Activated CD4-positive, alpha-beta T cell treated with anti-CD3 and anti-CD28 coated beads, Interleukin-10, Interleukin-2, amounts not matched to agents 100 ng/mL and 50 ng/mL, durations not matched to agents 16 hours and 8 hours (primary cell): ENCODE measurements at regions not wholly inside any gene's neighbourhood (a gene's known extent, or its start where the extent isn't known, plus 50 kb on each side); places are given as distances from the start of the nearest gene placed in this dataset.

Experiments
- DNase-seq: peaks from one replicate; pipeline ENCODE4 v3.0.0-alpha.2; 2020

- DNase-seq, result no peak
These were observed 226.6 kb downstream of the OSR1 start for GRCh38 chr2:19131871-19132270.

GRCh38 chr2:19128148-19128547 is 230.3 kb downstream of the OSR1 start:
- DNase-seq, result no peak

- no peak for DNase-seq
These were observed 230.8 kb downstream of the OSR1 start for GRCh38 chr2:19127616-19128015.

GRCh38 chr2:19125901-19126680 is 232.3 kb downstream of the OSR1 start:
- DNase-seq, result no peak

GRCh38 chr2:19124135-19124534 is 234.3 kb downstream of the OSR1 start:
- DNase-seq, result no peak

- no peak for DNase-seq
These were observed 234.9 kb downstream of the OSR1 start for GRCh38 chr2:19123556-19123955.

GRCh38 chr2:19122220-19122619 is 236.2 kb downstream of the OSR1 start:
- DNase-seq, result no peak

- DNase-seq, result no peak
These were observed 237.3 kb downstream of the OSR1 start for GRCh38 chr2:19120941-19121750.

- no peak for DNase-seq
These were observed 238.2 kb downstream of the OSR1 start for GRCh38 chr2:19120181-19120580.

GRCh38 chr2:19119326-19120001 is 239.0 kb downstream of the OSR1 start:
- no peak for DNase-seq

- DNase-seq, result no peak
These were observed 241.5 kb downstream of the OSR1 start for GRCh38 chr2:19116918-19117317.

- DNase-seq, result no peak
These were observed 243.6 kb downstream of the OSR1 start for GRCh38 chr2:19114754-19115231.

- DNase-seq, result no peak
These were observed 244.3 kb downstream of the OSR1 start for GRCh38 chr2:19114126-19114525.

GRCh38 chr2:19111354-19111753 is 247.1 kb downstream of the OSR1 start:
- DNase-seq, result no peak

- no peak for DNase-seq
These were observed 248.9 kb downstream of the OSR1 start for GRCh38 chr2:19109518-19109917.

- no peak for DNase-seq
These were observed 252.0 kb downstream of the OSR1 start for GRCh38 chr2:19106376-19106775.

- DNase-seq, result no peak
These were observed 253.9 kb downstream of the OSR1 start for GRCh38 chr2:19104503-19104902.

- no peak for DNase-seq
These were observed 255.6 kb downstream of the OSR1 start for GRCh38 chr2:19102696-19103423.

GRCh38 chr2:19101968-19102367 is 256.5 kb downstream of the OSR1 start:
- DNase-seq, result no peak

- no peak for DNase-seq
These were observed 257.9 kb downstream of the OSR1 start for GRCh38 chr2:19100570-19100969.

GRCh38 chr2:19099181-19099580 is 259.2 kb downstream of the OSR1 start:
- DNase-seq, result no peak

- DNase-seq, result no peak
These were observed 259.8 kb downstream of the OSR1 start for GRCh38 chr2:19098467-19099160.
